ENCODE measurements at regions not wholly inside any gene's neighbourhood (a gene's known extent, or its start where the extent isn't known, plus 50 kb on each side); places are given as distances from the start of the nearest gene placed in this dataset.

DNA sequence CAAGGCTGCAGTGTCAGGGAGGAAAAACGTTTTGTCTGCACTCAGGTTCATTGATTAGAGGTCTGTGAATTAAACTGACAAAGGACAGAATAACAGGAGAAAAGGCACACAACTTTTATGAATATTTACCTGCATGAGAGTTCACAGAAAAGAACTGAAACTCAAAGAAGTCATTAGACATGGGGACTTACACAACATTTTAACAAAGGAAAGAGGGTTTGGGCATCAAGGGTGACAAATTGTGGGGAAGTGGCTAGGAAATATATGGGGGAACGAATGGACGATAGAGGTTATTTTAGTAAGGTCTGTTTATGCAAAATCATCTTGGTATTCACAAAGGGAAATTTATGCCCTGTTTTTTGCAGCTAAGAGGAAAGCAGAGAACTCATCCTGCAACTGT is 65.6 kb upstream of the C15orf39 start:
- no peak for DNase-seq

DNA sequence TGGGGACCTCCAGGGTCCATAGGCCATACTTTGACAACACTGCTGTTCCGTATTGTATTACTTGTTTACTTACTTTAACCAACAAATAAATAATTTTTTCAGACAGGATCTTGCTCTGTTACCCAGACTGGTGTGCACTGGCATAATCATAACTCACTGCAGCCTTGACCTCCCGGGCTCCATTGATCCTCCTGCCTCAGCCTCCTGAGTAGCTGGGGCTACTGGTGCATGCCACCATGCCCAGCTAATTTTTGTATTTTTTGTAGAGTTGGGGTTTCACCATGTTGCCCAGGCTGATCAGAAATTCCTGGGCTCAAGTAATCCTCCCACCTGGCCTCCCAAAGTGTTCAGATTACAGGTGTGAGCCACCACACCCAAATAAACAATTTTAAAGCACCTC is 64.9 kb upstream of the C15orf39 start:
- no peak for DNase-seq

DNA sequence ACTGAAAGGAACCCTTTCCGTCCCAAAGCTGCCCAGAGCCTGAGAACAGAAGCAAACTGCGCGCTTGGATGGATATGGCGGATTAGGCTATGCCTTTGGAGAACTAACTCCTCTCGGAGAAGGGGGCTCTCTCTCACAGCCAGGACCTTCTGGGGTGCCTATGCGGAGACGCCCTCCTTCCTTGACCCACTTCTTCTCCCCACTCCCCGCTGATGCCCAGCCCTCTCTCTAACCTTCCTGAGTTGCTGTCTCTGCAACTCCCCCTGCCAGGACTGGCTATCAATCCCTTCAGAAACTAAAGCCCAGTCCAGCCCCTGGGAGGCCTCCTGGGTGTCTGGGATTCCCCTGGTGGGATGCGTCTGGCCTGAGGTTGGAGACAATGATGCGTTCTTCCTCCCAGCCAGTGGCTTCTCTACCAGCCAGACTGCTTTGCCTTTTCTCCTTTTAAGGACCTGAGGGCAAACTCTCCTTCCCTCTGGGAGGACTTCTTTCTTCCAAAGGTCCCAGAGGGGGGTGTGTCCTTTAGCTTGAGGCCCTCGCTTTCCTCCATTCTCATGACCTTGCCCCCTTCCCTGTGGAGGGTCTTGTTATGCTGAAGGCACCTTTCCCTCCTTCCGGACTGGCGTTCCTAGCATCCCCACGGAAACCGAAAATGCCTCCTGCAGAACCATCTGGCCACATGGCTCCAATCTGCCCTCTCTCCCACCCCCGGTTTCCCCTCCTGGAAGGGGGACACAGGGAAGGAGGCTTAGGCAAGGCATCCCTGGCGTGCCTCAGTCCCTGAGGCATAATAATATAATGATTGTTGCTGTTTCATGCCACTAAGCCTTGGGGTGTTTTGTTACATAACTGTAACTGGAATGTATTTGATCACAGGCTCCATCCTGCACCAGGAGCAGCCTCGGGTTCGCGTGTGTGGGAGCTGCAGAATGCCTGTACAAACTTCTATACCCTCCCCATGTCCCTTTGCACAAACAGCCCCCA is 63.4 kb upstream of the C15orf39 start:
- no peak for DNase-seq

DNA sequence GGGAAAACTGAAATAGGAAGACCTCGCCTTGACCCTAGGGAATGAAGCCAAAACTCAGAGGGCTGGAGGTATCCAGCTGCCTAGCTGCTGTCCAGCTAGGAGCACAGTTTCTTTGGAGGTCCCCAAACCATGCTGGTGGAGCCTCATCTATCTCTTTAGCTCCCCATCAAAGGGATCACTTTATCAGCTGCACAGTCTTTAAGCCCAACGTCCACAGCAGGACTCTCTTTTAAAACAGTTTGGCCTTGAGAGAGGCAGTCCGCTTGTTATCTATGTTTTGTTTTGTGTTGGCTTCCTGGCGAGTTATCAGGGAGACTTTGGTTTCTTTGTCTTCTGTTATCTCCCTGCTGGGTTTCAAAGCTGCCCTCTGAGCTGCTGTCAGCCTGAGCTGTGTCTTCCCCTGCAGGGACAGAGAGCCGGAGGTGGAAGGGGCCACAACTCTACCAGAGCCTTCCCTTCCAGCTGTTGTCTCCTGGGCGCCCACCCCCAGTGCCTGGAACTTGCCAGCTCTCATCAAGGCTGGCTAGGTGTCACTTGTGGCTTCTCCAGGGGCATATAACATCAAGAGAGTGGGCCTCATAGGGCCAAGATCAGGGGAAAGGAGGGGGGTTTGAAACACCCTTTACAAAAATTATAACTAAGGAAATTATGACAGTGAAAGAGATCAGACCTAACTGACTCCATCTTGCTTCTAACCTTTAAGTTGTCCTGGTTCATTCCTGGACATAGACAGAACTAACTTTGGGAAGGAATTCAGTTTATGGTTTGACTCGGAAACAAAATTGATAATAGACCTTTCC is 61.4 kb upstream of the C15orf39 start:
- DNase-seq, result no peak

DNA sequence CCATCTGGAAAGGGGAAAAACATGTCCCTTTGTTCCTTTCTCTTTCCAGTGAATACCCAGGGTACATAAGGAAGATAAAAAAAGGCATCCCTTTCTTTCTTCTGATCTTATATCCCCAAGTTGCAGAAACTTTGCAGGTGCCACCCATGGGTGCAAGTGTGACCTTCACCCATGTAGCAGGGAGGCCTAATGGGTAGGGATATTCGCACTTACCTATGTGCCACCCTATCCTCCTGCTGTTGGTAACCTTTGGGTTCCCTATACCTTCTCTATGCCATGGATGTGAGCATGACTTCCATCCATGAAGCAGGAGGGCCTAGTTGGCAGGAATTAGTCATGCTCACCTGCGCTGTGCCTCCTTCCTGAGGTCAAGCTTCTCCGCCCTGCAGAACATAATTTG is 59.2 kb upstream of the C15orf39 start:
- peak; percentile 2 for DNase-seq

DNA sequence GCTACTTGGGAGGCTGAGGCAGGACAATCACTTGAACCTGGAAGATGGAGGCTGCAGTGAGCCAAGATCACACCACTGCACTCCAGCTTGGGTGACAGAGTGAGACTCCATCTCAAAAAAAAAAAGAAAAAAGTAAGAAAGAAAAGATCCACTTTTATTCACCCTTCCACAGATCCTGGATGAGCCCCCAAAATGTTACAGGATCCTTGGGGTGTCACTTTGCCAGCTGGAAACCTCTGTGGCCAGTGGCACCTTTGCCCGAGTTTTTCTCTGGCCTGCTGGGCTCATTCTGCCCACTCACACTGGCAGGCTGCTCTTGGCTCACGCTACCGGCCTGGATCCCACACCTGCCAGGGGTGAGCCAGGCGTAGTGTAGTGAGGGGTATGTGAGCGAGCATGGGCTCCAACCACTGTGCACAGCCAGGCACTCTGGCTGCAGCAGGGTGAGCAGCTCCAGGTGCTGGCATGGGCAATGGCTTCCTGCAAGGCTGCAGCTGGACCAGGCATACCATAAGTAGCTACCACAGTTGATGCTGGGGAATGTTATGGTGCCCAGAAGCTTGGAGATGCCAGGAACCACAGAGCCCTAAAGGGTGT is 57.8 kb upstream of the C15orf39 start:
- peak; percentile 3 for DNase-seq

DNA sequence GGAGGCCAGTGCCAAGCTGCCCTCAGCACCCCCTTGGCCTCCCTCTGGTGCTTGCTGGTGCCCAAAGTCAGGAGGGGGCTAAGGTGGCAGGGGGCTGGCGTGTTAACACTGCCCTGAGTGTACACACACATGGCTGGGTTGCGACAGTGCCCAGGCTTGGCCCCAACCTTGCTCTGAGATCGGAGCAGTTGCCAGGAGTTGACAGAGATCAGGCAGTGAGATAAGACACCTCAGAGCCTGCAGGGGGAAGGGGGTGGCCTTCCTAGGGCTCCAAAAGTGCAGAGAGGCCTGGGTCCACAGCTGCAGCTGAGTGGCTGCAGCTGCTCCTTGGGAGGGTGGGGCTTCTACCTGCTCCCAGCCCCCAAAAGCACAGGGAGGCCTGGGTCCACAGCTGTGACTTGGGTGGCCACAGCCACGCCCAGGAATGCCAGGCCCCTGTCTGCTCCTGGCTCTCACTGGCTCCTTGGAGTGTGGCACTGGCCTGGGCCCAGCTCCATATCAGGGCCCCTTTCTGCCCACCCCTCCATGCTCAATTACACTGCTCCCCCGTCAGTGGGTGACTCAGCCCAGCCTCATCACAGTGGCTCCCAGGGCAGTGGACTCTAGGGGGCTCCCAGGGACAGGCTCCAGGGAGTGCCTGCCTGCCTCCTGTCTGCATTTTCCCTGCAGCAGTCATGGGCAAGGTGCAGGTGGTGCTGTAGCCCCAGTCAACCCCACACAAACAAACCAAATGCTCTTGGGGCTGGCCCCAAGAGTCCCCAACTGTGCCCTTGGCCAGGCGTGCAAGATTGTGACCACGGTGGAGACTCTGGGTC is 56.4 kb upstream of the C15orf39 start:
- no peak for DNase-seq

DNA sequence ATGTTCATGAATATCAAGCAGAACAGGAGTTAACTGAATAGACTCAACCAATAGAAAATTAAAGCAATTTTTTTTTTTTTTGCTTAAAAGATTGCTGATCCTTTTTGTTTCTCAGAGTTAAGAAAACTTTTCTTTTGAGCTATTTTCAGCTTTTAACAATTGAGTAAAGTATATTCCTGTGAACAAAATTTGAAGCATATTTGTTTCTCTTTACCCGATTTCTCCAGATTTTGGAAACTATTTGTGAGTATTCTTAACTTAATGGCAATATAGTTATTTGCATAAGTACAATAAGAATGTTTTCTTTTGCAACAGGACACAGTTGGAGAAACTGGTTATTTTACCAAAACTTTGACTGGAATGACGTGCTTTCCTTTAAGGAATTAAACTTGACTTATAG is 53.4 kb upstream of the C15orf39 start:
- no peak for DNase-seq

DNA sequence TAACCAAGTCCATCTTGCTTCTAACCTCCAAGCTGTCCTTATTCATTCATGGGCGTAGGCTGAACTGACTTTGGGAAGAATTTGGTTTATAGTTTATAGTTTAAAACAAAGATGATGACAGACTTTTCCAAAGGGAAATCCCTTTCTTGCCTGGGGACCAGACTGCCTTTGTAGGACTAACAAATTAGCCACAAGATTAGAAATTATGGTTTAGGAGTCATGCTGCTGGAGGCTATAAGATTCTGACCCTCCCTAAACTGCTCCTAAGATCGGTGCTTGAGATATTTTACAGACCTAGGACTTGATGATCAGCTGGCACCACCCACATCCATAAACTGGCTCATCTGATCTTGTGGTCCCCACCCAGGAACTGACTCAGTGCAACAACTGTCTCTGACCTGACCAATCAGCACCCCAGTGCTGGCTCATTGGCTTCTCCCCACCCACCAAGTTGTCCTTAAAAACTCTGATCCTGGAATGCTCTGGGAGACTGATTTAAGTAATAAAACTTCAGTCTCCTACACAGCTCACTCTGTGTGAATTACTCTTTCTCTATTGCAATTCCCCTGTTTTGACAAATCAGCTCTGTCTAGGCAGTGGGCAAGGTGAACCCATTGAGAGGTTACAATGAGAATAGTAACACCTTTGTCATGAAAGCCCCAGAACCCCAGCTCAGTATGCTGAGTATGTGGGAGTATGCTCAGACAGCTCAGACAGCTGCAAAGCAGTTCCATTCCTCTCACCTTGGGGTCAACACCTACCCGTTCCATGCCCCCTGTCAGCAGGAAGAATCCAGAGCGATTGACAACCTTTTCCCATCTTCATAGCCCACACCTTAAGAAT is 51.6 kb upstream of the C15orf39 start:
- no peak for DNase-seq

DNA sequence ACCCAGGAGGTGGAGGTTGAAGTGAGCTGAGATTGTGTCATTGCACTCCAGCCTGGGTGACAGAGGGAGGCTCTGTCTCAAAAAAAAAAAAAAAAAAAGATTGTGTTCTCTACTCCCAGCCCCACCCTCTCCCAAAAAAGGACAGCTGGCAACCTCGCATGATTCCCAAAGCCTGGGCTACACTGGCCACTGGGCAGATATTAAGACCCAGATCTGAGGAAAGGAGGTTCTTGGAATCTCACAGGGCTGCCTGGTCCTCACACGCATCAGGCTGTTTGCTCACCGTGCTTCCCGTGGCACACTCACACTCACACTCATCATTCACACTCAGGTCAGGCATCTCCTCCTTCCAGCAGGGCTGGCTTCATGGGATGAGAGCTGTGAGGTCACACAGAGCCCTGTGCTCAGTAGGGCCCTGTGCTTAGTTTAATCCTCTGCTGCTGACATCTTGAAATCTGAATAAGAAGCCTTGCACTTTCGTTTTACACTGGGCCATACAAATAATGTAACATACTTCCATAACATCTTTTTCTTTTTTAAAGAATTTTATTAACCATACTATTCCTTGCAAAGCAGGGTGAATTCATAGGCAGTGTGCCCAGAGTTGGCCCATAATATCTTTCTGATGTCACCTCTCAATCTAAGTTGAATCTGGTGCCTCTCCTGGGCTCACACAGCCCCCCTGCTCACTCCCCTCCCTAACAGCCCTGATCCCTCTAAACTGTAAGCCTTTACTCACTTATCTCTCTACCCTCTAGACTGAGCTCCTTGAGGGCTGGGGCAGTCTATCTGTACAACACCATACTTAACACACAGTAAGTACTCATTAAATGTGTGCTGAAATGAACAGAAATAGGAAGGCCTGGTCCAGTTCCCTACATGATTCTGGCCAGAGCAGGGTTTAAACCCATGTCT is 50.2 kb upstream of the C15orf39 start:
- no peak for DNase-seq
